Endothelial cell of umbilical vein (primary cell): ENCODE measurements at regions not wholly inside any gene's neighbourhood (a gene's known extent, or its start where the extent isn't known, plus 50 kb on each side); places are given as distances from the start of the nearest gene placed in this dataset.

Source experiments
- BruUV-seq: library from RNA; stranded (reverse); fragments of 400-500 nt; replicated peaks from 2 replicates; lab custom pipeline; 2021; lab: Mats Ljungman, UMichigan
- CTCF ChIA-PET: fragments of 300-600, 350-600 bp; sonication (Branson Sonifier 250); formaldehyde crosslinking; loops from one replicate; lab custom pipeline; 2021; ENCODE audit warnings: antibody characterized with exemption, inconsistent platforms; lab: Charles Lee
- POLR2A ChIA-PET: fragments of 300-600, 350-600 bp; sonication (Branson Sonifier 250); formaldehyde crosslinking; loops from one replicate; lab custom pipeline; 2021; ENCODE audit warnings: antibody characterized with exemption, inconsistent platforms; lab: Charles Lee
- DNase-seq: peaks from one replicate; pipeline ENCODE4 v3.0.0-alpha.2; 2011; ENCODE audit warnings: low read depth, low spot score
- FAIRE-seq: peaks from 2 replicates; lab custom pipeline; 2011; peaks lifted over from hg19 to GRCh38; lab: Jason Lieb, UNC
- H2AFZ ChIP-seq: 2 replicates; pipeline ENCODE4 v1.6.0; 2012; ENCODE audit warnings: low read depth, low read length, control low read depth, inconsistent platforms
- H3K27ac ChIP-seq: 2 replicates; pipeline ENCODE4 v1.5.1; 2011; ENCODE audit warnings: low read depth, mild to moderate bottlenecking, control low read depth, low read length, moderate library complexity; ENCODE audit not compliant: insufficient read depth
- H3K27me3 ChIP-seq, 2 experiments: 2 replicates each; pipeline versions ENCODE4 v1.6.0 to v1.6.1; 2011; ENCODE audit warnings: low read length in 2 of 2, mixed read lengths in 1 of 2; ENCODE audit not compliant: control insufficient read depth in 2 of 2, insufficient read depth in 2 of 2
- H3K36me3 ChIP-seq, 2 experiments: 2 replicates in 1 of 2; 3 replicates in 1 of 2; pipeline ENCODE4 v1.5.1; 2011; ENCODE audit warnings: low read length in 2 of 2, mild to moderate bottlenecking in 1 of 2, moderate library complexity in 1 of 2; ENCODE audit not compliant: control insufficient read depth in 2 of 2, insufficient read depth in 2 of 2; ENCODE audit errors: extremely low read depth in 1 of 2
- H3K4me1 ChIP-seq: 3 replicates; pipeline ENCODE4 v1.5.1; 2011; ENCODE audit warnings: mild to moderate bottlenecking, low read length; ENCODE audit not compliant: control insufficient read depth, insufficient read depth; ENCODE audit errors: extremely low read depth
- H3K4me2 ChIP-seq: 2 replicates; pipeline ENCODE4 v1.6.1; 2011; ENCODE audit warnings: low read length, control low read depth, mixed read lengths; ENCODE audit not compliant: insufficient read depth
- H3K4me3 ChIP-seq, 3 experiments: fragments of 200-600 bp in 1 of 3; sonication (generic), shearing (Covaris generic) in 1 of 3; replicated peaks in 1 of 3; 2 replicates each; pipeline ENCODE4 v1.5.1; 2011 to 2016; ENCODE audit warnings: control low read depth in 3 of 3, low read length in 3 of 3, mild to moderate bottlenecking in 2 of 3, inconsistent platforms in 1 of 3, low read depth in 1 of 3, moderate library complexity in 1 of 3; ENCODE audit not compliant: insufficient read depth in 1 of 3
- H3K79me2 ChIP-seq: 2 replicates; pipeline ENCODE4 v1.6.0; 2012; ENCODE audit warnings: low read length, inconsistent platforms; ENCODE audit not compliant: control insufficient read depth, insufficient read depth
- H3K9ac ChIP-seq: replicated peaks from 2 replicates; pipeline ENCODE3; 2011; ENCODE audit warnings: low read length, control low read depth; ENCODE audit not compliant: insufficient read depth; ENCODE audit errors: extremely low read depth
- H3K9me1 ChIP-seq: replicated peaks from 3 replicates; pipeline ENCODE4 v1.6.0; 2011; ENCODE audit warnings: mild to moderate bottlenecking, low read length; ENCODE audit not compliant: control insufficient read depth, insufficient read depth; ENCODE audit errors: extremely low read depth
- H3K9me3 ChIP-seq: replicated peaks from 2 replicates; pipeline ENCODE4 v1.5.1; 2012; ENCODE audit warnings: low read length, inconsistent platforms; ENCODE audit not compliant: control insufficient read depth, insufficient read depth
- H4K20me1 ChIP-seq: replicated peaks from 2 replicates; pipeline ENCODE3; 2011; ENCODE audit warnings: mild to moderate bottlenecking, low read length; ENCODE audit not compliant: control insufficient read depth, insufficient read depth; ENCODE audit errors: extremely low read depth
- CTCF ChIP-seq, 2 donors: IDR thresholded peaks; 1 replicate in 1 of 2; 2 replicates in 1 of 2; pipeline ENCODE4 v1.5.1; 2011; ENCODE audit warnings: low read length in 2 of 2, mild to moderate bottlenecking in 2 of 2, moderate library complexity in 2 of 2, control low read depth in 1 of 2, inconsistent platforms in 1 of 2, low read depth in 1 of 2; ENCODE audit not compliant: insufficient read depth in 1 of 2; ENCODE audit errors: extremely low read depth in 1 of 2
- EZH2 ChIP-seq: IDR thresholded peaks from 2 replicates; pipeline ENCODE4 v1.6.1; 2012; ENCODE audit warnings: borderline replicate concordance, low read depth, mild to moderate bottlenecking, moderate library complexity, low read length, inconsistent platforms; ENCODE audit not compliant: severe bottlenecking
- FOS ChIP-seq: IDR thresholded peaks from 2 replicates; pipeline ENCODE4 v1.6.1; 2011; ENCODE audit warnings: mild to moderate bottlenecking, low read length, moderate library complexity, borderline replicate concordance; ENCODE audit not compliant: insufficient read depth
- GATA2 ChIP-seq: IDR thresholded peaks from 2 replicates; pipeline ENCODE4 v1.7.0; 2011; ENCODE audit warnings: low read depth, mild to moderate bottlenecking, moderate library complexity, mixed read lengths, low read length; ENCODE audit not compliant: insufficient read length, insufficient read depth
- JUN ChIP-seq: IDR thresholded peaks from 2 replicates; pipeline ENCODE4 v1.6.1; 2011; ENCODE audit warnings: borderline replicate concordance, low read depth; ENCODE audit not compliant: insufficient read length, insufficient read depth
- MAX ChIP-seq: IDR thresholded peaks from 2 replicates; pipeline ENCODE4 v1.6.1; 2011; ENCODE audit not compliant: insufficient read depth, insufficient read length
- MYC ChIP-seq: IDR thresholded peaks from one replicate; pipeline ENCODE4 v1.6.1; 2011; ENCODE audit warnings: mild to moderate bottlenecking, low read depth, low read length
- POLR2A ChIP-seq: IDR thresholded peaks from 2 replicates; pipeline ENCODE4 v1.6.1; 2012; ENCODE audit warnings: low read depth, mild to moderate bottlenecking, control low read depth, low read length
- POLR2AphosphoS5 ChIP-seq: IDR thresholded peaks from 2 replicates; pipeline ENCODE4 v1.6.1; 2012; ENCODE audit warnings: low read depth, mild to moderate bottlenecking, control low read depth, low read length, moderate library complexity; ENCODE audit not compliant: insufficient read depth
- dilution Hi-C: fragments of 300-500 bp; cut with MboI; formaldehyde crosslinking; loops from one replicate; pipeline ENCODE4 v1.15.0; 2019; ENCODE audit warnings: low sequenced_read_pairs; ENCODE audit not compliant: extremely low pct_ligation_motif_present
- intact Hi-C: fragments of 100-400 bp; cut with micrococcal nuclease; formaldehyde crosslinking; loops from one replicate; pipeline ENCODE4 v1.10.0; 2022

GRCh38 chr6:163634211-163635171 is 220.0 kb downstream of the QKI start:
- no peak overlapping the region for H3K9ac ChIP-seq
- FAIRE-seq (no peak), DNase-seq (no peak)
- CTCF ChIA-PET, result no interaction called here
- H2AFZ ChIP-seq, result no peak overlapping the region
- POLR2A ChIA-PET, result no interaction called here
- dilution Hi-C loops (no loop called here), intact Hi-C loops (no loop called here)
- no peak overlapping the region for H3K4me3 ChIP-seq
- no peaks in the 10 kb centered on the region for H3K9me3 ChIP-seq
- H3K4me2 ChIP-seq, result no peak overlapping the region
- TF ChIP-seq POLR2AphosphoS5 (no peak), FOS (no peak), MYC (no peak), CTCF (IDR thresholded peaks at IDR 0.05; ENCODE audit: extremely low read depth in 1 of 2, insufficient read depth in 1 of 2, low read depth in 1 of 2, low read length in 2 of 2) (no peak), EZH2 (no peak), JUN (no peak), GATA2 (no peak), MAX (no peak), POLR2A (no peak)
- peaks cover 0 to 2% of the 10 kb centered on the region in 2 experiments for H3K27me3 ChIP-seq
- no peaks in the 10 kb centered on the region for H3K9me1 ChIP-seq
- no peaks in the 10 kb centered on the region for H3K36me3 ChIP-seq
- H3K4me1 ChIP-seq, result no peaks in the 10 kb centered on the region
- no peak overlapping the region for H3K27ac ChIP-seq
- BruUV-seq, result no TSS peak
- H3K79me2 ChIP-seq, result no peaks in the 10 kb centered on the region
- H4K20me1 ChIP-seq, result no peaks in the 10 kb centered on the region
